GM13976 (cell line): ENCODE measurements at regions not wholly inside any gene's neighbourhood (a gene's known extent, or its start where the extent isn't known, plus 50 kb on each side); places are given as distances from the start of the nearest gene placed in this dataset.

ENCODE experiments used
- DNase-seq: peaks from one replicate; pipeline ENCODE4 v3.0.0; 2012; ENCODE audit warnings: low spot score
- CTCF ChIP-seq: IDR thresholded peaks from 2 replicates; pipeline ENCODE4 v1.5.1; 2012; ENCODE audit warnings: borderline replicate concordance, mild to moderate bottlenecking; ENCODE audit not compliant: insufficient read depth; ENCODE audit errors: extremely low read depth, missing control alignments, control extremely low read depth
- in situ Hi-C: fragments of 300-500 bp; cut with MboI; formaldehyde crosslinking; loops from one replicate; pipeline ENCODE4 v1.12.0; 2022; ENCODE audit warnings: low sequenced_read_pairs, mixed read lengths, inconsistent platforms; ENCODE audit not compliant: unreplicated experiment

GRCh38 chr14:28280997-28281598 lies 485.5 kb upstream of the FOXG1 start:
- in situ Hi-C loops: no loop called here
- no peak for DNase-seq
- no peak for TF ChIP-seq CTCF

- no peak for DNase-seq
- in situ Hi-C loops: no loop called here
- TF ChIP-seq CTCF: no peak
Observed at GRCh38 chr14:28284546-28285300, 481.9 kb upstream of the FOXG1 start.

GRCh38 chr14:28294834-28295440 lies 471.6 kb upstream of the FOXG1 start:
- no peak for DNase-seq
- TF ChIP-seq CTCF: no peak
- in situ Hi-C loops: no loop called here

- in situ Hi-C loops: no loop called here
- DNase-seq: no peak
- TF ChIP-seq CTCF: no peak
Observed at GRCh38 chr14:28297559-28297958, 469.0 kb upstream of the FOXG1 start.

- in situ Hi-C loops: no loop called here
- TF ChIP-seq CTCF: no peak
- no peak for DNase-seq
Observed at GRCh38 chr14:28298156-28298555, 468.4 kb upstream of the FOXG1 start.

- in situ Hi-C loops: no loop called here
- no peak for TF ChIP-seq CTCF
- DNase-seq: no peak
Observed at GRCh38 chr14:28299227-28299626, 467.4 kb upstream of the FOXG1 start.
